HG03571 (cell line): ENCODE measurements at regions not wholly inside any gene's neighbourhood (a gene's known extent, or its start where the extent isn't known, plus 50 kb on each side); places are given as distances from the start of the nearest gene placed in this dataset.

Source experiments
- ATAC-seq: cut with Tn5 transposase; IDR thresholded peaks from one replicate; pipeline ENCODE4 v1.9.1; 2021; ENCODE audit not compliant: unreplicated experiment

DNA sequence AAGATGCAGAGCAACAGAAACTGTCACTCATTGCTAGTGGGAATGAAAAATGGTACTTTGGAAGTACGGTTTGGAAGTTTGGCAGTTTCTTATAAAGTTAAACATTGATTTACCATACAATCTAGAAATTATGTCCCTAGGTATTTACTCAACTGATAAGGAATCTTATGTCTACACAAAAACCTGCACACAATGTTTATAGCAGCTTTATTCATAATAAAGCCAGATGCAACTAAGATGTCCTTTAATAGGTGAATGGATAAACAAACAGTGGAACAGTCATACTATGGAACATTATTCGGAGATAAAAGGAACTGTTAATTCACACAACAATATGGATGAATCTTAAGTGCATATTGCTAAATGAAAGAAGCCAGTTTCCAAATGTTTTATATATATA is 96.2 kb upstream of the SIRPA start:
- ATAC-seq, result no peak

DNA sequence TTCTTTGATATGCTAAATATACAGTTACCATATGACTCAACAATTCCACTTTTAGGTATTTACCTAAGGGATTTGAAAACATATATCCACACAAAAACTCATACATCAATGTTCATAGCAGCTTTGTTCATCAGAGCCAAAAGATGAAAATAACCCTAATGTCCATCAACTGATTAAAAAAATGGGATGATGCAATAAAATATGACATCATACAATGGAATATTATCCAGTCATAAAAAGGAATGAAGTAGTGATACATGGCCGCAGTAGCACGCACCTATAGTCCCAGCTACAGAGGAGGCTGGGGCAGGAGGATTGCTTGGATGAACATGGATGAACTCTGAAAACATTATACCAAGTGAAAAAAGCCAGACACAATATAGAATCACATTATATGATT is 101.4 kb upstream of the SIRPA start:
- no peak for ATAC-seq

DNA sequence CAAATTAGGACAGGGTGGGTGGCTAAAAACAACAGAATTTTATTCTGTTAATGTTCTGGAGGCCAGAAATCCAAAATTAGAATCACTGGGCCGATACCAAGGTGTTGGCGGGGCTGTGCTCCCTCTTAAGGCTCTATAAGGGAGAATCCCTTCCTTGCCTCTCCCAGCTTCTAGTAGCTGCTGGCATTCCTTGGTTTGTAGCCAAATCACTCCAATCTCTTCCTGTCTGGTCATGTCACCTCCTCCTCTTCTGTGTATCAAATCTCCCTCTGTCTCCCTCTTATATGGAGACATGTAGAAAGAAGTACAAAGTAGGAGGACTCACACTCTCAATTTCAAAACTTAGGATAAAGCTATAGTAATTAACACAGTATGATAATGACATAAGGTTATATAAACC is 102.9 kb upstream of the SIRPA start:
- ATAC-seq, result no peak

DNA sequence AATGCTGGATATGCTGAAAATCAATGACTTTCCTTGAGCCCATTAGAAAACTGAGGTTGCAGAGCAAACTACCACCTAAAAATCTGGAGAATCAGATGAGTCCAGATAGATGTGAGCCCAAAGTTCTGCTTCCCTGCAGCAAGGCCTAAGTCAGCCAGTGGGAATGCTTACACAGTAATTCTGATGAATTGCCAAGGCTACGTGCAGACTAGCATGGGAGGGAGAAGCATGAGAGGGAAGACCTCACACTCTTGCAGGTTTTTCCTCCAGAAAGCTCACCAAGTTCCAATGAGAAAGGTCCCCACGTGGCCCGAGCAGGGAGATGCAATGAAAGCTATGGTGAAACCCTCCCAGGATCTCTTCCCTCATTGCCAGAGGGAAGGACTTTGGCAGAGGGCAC is 104.8 kb upstream of the SIRPA start:
- ATAC-seq, result no peak

DNA sequence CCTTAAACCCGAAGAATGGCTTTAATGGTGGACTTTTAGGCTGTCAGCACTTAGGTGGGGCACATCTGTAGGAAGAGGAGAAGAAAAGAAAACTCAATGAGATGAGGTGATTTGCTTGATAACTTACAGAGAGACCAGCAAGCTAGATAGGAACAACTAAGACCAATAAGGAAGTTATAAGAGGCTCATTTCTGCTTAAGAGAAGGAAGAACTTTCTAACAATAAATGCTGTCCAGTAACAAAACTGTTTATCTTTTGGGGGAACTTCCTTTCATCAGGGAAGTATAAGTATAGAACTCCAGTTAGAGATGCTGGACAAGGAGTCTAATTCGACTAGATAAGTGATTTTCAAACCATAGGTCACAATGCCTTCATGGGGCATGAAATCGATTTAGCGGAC is 107.2 kb upstream of the SIRPA start:
- ATAC-seq, result no peak

DNA sequence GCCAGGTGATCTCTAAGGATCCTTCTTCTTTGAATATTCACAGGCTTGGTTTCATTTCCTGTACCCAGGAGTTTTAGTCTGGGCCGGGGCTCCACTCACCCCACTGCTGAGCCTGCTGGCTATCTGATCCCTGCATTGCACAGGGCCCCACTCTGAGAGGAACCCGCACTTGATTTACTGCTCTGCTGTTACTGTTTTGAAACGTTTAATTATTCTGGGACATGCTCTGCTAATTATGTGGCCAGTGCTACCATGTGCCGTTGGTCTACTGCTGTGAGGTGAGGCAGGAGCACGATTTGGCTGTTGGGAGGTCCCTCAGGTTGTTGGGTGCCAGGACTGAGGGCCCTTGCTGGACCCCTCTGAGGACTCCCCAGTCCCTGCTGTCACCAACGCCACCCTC is 108.7 kb upstream of the SIRPA start:
- no peak for ATAC-seq

DNA sequence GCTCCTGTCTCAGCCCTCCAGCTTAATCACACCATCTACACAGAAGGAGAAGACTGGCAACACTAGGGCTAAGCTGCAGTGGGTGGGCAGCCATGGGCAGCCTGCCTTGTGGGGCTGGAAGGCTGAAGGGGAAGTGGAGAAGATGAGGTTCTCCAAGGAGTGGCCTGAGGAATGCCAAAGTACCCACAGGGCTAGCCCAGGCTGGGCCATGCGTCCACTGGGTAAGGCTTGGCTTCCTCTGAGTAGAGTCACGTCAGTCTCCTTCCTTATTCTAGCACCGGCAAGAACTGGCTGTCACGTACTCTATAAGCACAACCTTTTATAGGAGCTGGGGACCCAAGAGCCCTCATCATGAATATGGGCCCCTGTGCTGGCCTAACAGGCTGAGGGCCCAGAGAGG is 110.6 kb upstream of the SIRPA start:
- no peak for ATAC-seq

DNA sequence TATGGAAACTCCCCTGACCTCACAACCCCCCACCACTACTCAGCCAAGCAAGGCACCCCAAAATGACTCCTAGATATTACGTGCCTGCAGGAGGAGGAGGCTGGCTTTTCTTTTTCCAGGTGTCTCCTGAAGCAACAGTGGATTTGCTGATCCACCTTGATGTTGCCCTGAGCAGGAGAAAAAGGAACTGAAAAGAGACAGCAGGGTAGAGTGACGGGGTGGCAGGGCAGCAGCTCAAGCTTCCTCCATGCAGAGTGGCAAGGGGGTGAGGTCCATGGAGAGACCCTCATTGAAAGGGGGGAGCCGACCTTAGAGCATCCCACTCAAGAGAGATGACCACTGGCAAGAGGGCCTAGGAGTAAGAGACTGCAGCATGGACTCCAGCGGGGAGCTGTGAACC is 112.0 kb upstream of the SIRPA start:
- no peak for ATAC-seq

DNA sequence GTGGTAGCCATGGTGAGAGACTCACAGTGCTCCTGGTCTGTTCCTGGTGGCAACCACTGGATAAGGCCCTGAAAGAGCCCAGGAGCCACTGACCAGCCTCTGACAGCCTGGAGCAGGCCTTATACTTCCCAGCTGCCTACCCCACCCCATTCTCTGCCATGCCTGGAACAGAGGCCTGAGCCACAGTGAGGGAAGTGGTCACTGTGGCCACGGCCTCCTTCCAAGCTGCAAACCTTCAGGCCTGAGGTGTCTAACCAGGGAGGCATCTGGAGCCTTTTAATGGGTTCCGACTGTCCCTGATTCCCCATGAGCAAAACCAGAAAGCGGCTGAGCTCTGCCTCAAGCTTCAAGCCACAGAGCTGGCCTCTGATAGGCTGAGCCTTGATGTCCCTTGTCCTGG is 113.0 kb upstream of the SIRPA start:
- ATAC-seq, result no peak

DNA sequence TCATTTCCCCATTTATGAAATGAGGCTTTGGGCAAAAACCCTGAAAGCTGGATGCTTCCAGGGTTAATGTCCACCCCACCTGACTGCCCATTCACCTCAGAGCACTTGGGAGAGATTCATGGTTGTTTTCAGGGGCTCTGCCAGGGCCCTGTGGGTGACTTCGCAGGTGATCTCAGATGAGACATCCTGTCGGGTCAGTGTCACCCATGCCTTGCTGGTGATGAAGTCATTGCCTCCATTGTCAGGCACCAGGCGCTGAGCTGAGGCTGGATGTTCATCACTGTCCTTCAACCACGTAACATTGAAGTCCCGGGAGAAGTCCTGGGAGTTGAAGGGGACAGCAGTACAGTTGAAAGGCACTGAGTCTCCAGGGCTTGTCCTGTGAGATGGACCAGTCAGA is 115.6 kb upstream of the SIRPA start:
- no peak for ATAC-seq

DNA sequence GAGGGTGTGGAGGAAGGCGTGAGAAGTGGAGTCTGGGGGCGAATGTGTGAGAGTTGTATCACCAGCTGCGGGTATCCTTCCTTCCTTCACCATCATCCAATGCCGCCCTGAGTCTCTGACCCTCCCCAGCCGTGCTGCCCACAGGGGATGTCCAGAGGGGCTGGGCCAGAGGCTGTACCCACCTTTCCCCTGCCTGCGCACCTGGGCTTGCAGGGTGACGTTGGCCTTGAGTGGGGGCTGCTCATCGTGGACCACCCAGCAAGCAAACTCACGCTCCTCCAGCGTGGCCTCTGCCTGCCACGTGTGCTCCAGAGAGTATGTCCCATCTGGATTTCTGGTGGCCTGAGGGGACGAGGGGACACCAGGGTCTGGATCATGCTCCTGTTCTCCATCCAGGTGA is 116.9 kb upstream of the SIRPA start:
- no peak for ATAC-seq

DNA sequence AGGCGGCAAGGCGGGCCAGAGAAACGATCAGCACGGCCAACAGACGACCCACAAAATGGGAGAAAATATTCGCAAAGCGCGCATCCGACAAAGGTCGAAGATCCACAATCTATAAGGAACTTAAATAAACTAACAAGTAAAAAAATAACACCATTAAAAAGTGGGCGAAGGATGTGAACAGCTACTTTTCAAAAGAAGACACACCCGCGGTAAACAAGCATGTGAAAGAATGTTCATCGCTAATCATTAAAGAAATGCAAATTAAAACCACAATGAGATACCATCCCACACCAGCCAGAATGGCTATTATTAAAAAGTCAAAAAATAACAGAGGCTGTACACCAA is 117.8 kb upstream of the SIRPA start:
- no peak for ATAC-seq

DNA sequence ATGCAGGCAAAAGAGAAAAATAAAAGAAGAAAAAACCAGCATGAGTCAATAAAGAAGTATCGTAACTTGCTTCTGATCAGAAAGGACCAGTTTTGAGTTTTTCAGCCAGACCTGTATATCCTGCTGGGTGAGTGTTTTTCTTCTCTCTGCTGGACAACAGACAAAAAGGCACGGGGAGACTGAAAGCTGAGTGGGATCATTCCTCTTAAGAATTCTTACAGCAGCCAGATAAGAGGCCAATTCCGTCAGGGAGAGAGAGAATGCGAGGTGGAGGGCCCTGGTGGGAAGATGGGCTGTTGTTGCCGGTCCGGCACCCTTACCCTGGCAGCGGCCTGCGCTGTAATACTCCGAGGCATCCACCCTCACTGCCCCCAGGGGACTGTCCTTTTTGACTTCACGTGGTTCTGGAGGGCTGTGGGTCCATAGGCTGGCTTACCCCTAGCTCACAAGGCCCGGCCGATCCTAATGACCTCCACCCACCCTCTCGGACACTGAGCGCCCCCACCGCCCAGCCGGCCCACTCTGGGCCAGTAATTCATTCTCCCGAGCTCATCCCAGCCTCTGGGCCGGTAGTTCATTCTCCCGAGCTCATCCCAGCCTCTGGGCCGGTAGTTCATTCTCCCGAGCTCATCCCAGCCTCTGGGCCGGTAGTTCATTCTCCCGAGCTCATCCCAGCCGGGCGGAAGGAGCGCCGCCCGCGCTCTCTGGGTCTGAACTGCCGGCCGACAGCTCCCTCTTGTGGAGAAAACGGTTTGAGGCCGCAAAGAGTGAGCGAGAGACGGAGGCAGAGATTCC is 118.3 kb upstream of the SIRPA start:
- peak; percentile 85 for ATAC-seq

DNA sequence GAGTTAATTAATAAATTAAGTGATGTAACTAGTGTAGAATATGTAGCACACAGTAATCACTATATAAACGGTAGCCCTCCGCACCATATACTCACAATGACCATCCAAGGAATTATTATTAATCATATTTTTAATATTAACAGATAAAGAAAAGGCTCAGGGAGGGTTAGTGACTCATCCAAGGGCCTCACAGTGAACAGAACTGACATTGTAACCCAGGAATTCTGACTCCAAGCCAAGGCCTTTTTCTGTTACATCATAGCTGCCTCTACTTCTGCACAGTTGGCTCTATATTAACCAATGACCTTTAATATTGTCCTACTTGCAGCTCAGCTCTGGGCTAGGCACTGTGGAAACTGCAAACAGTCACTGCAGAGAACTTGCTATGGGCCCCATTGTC is 117.5 kb upstream of the SIRPG start:
- ATAC-seq, result no peak

DNA sequence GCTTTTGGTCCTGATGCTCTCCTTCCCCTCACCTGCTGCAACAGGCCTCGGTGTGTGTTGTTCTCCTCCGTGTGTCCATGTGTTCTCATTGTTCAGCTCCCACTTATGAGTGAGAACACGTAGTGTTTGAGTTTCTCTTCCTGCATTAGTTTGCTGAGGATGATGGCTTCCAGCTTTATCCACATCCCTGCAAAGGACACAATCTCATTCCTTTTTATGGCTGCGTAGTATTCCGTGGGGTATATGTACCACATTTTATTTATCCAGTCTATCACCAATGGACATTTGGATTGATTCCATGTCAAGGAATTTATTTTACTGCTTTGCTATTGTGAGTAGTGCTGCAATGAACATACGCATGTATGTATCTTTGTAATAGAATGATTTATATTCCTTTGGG is 116.9 kb upstream of the SIRPG start:
- ATAC-seq, result no peak

DNA sequence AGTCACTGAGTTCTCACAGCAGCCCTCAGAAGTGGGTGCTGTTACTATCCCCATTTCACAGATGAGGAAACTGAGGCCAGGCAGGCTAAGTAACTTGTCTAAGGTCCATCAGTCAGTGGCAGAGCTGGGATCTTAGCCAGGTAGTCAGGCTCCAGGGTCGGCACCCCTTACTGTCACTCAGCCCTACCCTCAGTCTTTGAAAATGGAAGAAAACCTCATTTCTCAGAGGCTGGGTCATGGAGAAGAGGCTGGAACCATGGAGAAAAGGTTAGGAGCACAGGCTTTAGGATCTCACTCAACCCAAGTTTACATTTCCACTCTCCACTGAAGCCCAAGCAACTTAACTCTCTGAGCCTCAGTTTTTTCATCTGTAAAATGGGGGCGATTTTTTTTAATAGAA is 116.2 kb upstream of the SIRPG start:
- no peak for ATAC-seq

DNA sequence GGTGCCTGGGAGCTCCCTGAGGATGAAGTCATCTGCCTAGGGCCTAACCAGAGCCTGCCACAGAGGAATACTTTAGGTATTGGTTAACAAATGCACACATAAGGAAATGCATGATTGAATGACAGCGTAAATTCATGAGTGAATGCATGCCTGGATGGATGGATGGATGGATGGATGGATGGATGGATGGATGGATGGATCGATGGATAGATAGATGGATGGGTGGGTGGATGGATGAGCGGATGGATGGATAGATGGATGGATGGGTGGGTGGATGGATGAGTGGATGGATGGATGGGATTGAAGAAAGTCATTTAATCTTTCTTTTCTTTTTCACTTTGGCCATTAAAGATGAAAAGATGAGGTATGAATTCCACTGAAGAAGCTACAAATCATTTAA is 111.9 kb upstream of the SIRPG start:
- no peak for ATAC-seq

DNA sequence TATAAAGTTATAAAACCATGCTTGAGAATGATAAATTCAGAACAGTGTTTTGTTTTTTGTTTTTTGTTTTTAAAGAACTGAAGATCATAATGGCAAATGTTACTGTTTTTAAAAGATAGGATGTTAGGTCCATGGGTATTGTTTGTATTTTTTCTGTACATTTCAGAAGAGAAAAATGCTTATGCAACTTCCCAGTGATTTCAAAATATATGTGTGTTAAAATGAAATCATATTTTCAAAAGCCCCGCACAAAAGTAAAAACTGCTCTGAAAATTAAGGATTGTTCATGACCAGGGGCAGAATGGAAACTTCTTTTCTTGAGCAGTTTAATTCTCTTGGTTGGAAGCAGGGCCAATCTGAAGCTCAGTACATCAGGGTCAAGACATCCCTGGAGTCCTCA is 109.2 kb upstream of the SIRPG start:
- ATAC-seq, result no peak

DNA sequence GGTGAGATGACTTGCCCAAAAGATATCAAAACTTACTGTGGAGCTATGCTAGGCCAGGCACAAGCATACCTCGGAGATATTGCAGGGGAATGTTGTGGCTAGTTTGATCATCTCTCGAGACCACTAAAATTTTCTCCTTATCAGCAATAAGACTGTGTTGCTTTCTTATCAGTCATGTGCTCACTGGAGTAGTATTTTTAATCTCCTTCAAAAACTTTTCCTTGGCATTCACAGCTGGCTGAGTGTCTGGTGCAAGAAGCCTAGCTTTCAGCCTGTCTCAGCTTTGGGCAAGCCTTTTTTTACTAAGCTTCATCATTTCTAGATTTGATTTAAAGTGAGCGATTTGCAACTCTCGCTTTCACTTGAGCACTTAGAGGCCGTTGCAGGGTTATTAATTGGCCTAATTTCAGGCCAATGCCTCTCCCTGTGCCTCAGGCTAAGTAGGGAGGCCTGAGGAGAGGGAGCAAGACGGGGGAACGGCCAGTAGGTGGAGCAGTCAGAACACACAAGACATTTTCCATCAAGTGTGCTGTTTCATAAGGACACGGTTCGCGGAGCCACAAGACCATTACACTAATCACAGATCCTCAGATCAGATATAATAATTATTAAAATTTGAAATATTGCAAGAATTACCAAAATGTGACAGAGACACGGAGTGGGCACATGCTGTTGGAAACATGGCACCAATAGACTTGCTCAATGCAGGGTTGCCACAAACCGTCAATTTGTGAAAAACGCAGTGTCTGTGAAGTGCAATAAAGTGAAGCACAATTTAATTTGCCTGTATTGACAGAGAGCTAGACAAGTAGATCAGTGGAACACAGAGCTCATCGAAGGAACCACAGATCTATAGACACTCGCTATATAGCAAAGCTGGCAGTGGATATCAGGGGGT is 106.8 kb upstream of the SIRPG start:
- peak; percentile 74 for ATAC-seq

DNA sequence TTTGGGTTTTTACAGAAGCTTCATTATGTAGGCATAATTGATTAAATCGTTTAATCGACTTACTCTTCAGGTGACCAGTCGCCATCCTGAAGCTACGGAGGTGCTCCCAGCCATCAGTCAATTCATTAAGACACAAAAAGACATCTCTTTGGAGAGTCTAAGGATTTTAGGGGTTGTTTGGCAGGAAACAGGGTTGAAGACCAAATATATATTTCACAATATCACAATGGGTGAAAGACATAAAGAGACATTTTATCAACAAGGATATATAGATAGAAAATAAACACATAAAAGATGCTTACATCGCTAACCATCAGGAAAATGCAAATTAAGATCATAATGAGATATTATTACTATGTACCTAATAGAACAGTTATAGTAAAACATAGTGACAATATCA is 104.0 kb upstream of the SIRPG start:
- ATAC-seq, result no peak

DNA sequence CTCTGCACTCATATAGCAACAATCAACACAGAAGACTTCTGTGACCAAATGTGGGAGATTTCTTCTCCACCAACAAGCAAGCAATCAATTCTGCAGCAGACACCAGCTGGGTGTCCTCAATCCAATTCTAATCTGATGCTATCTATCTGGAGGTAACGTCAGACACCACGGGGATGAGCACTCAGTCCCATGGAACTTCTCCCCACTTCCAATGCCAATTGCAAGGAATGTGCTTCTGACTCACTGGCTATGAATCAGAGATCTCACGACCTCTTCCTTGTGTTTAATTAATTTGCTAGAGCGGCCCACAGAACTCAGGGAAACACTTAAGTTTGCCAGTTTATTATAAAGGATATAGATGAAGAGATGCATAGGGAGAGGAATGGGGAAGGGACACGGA is 103.5 kb upstream of the SIRPG start:
- no peak for ATAC-seq

DNA sequence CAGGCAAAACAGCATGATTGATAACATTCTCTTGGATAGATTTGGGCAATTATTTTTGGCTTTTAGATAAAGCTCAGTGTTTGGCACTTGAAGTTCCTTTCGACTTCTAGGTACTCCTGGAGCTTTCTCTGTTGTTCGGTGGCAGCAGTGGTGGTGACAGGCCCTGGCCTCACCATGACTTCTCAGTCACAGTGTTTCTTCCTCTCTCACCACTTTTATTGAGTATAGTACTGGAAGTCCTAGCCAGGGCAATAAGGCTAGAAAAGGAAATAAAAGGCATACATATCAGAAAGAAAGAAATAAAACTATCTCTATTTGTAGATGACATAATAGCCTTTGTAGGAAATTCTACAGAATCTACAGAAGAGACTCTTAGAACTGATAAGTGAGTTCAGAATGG is 101.2 kb upstream of the SIRPG start:
- no peak for ATAC-seq
